HepG2 (cell line): ENCODE measurements at regions not wholly inside any gene's neighbourhood (a gene's known extent, or its start where the extent isn't known, plus 50 kb on each side); places are given as distances from the start of the nearest gene placed in this dataset.
A peak's percentile ranks its signal among the peaks of the same experiment; 100 is the strongest.

Experiments
- ATAC-seq: fragments of 200-7000 bp; cut with Tn5 transposase; 3 replicates; pipeline ENCODE4 v1.9.1; 2020; ENCODE audit warnings: mild to moderate bottlenecking, moderate library complexity
- BruUV-seq: library from RNA; stranded (reverse); fragments of 400-500 nt; replicated peaks from 2 replicates; lab custom pipeline; 2021; lab: Mats Ljungman, UMichigan
- CTCF ChIA-PET: fragments of 300-600 bp; formaldehyde crosslinking; extraction: SDS; loops from one replicate; lab custom pipeline; 2021; ENCODE audit warnings: low total read pairs, inconsistent platforms, low intra/inter-chr PET ratio; lab: Yijun Ruan, JAX
- POLR2A ChIA-PET: fragments of 350-600 bp; sonication (Branson Sonifier 250); formaldehyde crosslinking; loops from one replicate; lab custom pipeline; 2020; ENCODE audit warnings: antibody characterized with exemption, inconsistent platforms; lab: Yijun Ruan, JAX
- DNase-seq: peaks from one replicate; pipeline ENCODE4 v3.0.0-alpha.2; 2015; ENCODE audit warnings: low spot score
- FAIRE-seq: peaks from 3 replicates; lab custom pipeline; 2011; peaks lifted over from hg19 to GRCh38; lab: Jason Lieb, UNC
- H2AFZ ChIP-seq: one replicate; pipeline ENCODE4 v1.6.1; 2011; ENCODE audit warnings: low read length, inconsistent platforms
- H3K27ac ChIP-seq: fragments of 300-600 bp; 3 replicates; pipeline ENCODE4 v1.8.0; 2011; ENCODE audit warnings: mixed run types, mild to moderate bottlenecking, mixed read lengths, low read length, inconsistent platforms; ENCODE audit not compliant: insufficient read depth; ENCODE audit errors: extremely low read length
- H3K27me3 ChIP-seq, 2 experiments: fragments of 200-600 bp in 1 of 2; 2 replicates in 1 of 2; 3 replicates in 1 of 2; pipeline versions ENCODE4 v1.6.0 to v1.8.0; 2011; ENCODE audit warnings: low read length in 2 of 2, mild to moderate bottlenecking in 2 of 2, moderate library complexity in 2 of 2, inconsistent platforms in 1 of 2; ENCODE audit not compliant: insufficient read depth in 2 of 2, control insufficient read depth in 1 of 2
- H3K36me3 ChIP-seq, 2 experiments: fragments of 200-600 bp in 1 of 2; replicated peaks in 1 of 2; 2 replicates in 1 of 2; 3 replicates in 1 of 2; pipeline versions ENCODE4 v1.5.1 to v1.8.0; 2011; ENCODE audit warnings: low read length in 2 of 2, inconsistent platforms in 1 of 2; ENCODE audit not compliant: insufficient read depth in 2 of 2, control insufficient read depth in 1 of 2
- H3K4me1 ChIP-seq: 2 replicates; pipeline ENCODE4 v1.5.1; 2012; ENCODE audit warnings: low read length, inconsistent platforms; ENCODE audit not compliant: insufficient read depth
- H3K4me2 ChIP-seq: 2 replicates; pipeline ENCODE4 v1.6.0; 2011; ENCODE audit warnings: low read depth, low read length, inconsistent platforms
- H3K4me3 ChIP-seq, 3 experiments: fragments of 200-600 bp in 1 of 3; sonication (generic), shearing (Covaris generic) in 1 of 3; replicated peaks in 1 of 3; 2 replicates each; pipeline ENCODE4 v1.5.1; 2011 to 2016; ENCODE audit warnings: low read length in 3 of 3, inconsistent platforms in 2 of 3, low read depth in 2 of 3, mild to moderate bottlenecking in 2 of 3, control low read depth in 1 of 3, mixed read lengths in 1 of 3; ENCODE audit not compliant: insufficient read depth in 1 of 3
- H3K79me2 ChIP-seq: one replicate; pipeline ENCODE4 v1.6.1; 2011; ENCODE audit warnings: low read length, inconsistent platforms; ENCODE audit not compliant: insufficient read depth
- H3K9ac ChIP-seq: 2 replicates; pipeline ENCODE4 v1.6.0; 2011; ENCODE audit warnings: mild to moderate bottlenecking, low read depth, low read length, inconsistent platforms; ENCODE audit not compliant: insufficient read depth
- H3K9me3 ChIP-seq: 2 replicates; pipeline ENCODE4 v1.5.1; 2012; ENCODE audit warnings: mild to moderate bottlenecking, low read length
- H4K20me1 ChIP-seq: 2 replicates; pipeline ENCODE4 v1.6.0; 2011; ENCODE audit warnings: inconsistent platforms, mild to moderate bottlenecking, low read length, moderate library complexity; ENCODE audit not compliant: insufficient read depth
- MAFK ChIP-seq, 2 experiments: IDR thresholded peaks in 1 of 2; conservative IDR thresholded peaks in 1 of 2; 2 replicates each; pipeline ENCODE4 v1.6.1; 2011; ENCODE audit warnings: improper control_type of control experiment in 2 of 2, low read length in 2 of 2
- TAF1 ChIP-seq: sonication (generic); formaldehyde crosslinking; IDR thresholded peaks from 2 replicates; pipeline ENCODE4 v1.4.0; 2020; ENCODE audit warnings: missing genetic modification reagents
- ZNF292 ChIP-seq: sonication (generic); formaldehyde crosslinking; IDR thresholded peaks from 2 replicates; pipeline ENCODE4 v1.8.1; 2022; ENCODE audit warnings: mild to moderate bottlenecking, low read depth, missing genetic modification reagents, borderline replicate concordance
- WGBS: methylation state at CpG from one replicate; pipeline ENCODE4 v1.1.6; 2017; ENCODE audit warnings: low lambda C conversion rate; 5-methylcytosine and 5-hydroxymethylcytosine counted together
- in situ Hi-C: cut with HindIII; loops from 2 replicates; pipeline ENCODE4 v1.10.0; 2017; ENCODE audit warnings: low pct_unique_long_range_greater_than_20kb; ENCODE audit not compliant: extremely low pct_ligation_motif_present
- intact Hi-C: fragments of 100-400 bp; cut with micrococcal nuclease; formaldehyde crosslinking; loops from one replicate; pipeline ENCODE4 v1.10.0; 2022; ENCODE audit not compliant: unreplicated experiment
- TF ChIP-seq, protein P1 (sequence below): sonication (generic); formaldehyde crosslinking; IDR thresholded peaks from 2 replicates; pipeline ENCODE4 v1.5.0; 2020; ENCODE audit warnings: mild to moderate bottlenecking, missing genetic modification reagents, borderline replicate concordance

DNA sequence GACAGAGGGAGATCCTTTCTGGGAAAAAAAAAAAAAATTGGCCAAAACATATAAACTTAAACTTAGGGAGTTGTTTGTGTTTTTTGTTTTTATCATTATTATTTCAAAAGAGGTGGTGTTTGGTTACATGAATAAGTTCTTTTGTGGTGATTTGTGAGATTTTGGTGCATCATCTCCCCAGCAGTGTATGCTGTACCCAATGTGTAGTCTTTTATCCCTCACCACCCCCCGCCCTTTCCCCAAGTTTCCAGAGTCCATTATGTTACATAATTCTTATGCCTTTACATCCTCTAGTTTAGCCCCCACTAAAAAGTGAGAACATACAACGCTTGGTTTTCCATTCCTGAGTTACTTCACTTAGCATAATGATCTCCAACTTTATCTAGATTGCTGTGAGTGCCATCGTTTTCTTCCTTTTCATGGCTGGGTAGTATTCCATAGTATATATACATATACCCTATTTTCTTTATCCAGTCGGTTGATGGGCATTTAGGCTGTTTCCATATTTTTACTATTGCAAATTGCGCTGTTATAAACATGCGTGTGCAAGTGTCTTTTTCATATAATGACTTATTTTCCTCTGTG lies 148.1 kb upstream of the ZNF92 start:
- no peaks in the 10 kb centered on the region for H3K4me1 ChIP-seq
- ChIA-PET CTCF (no interaction called here), POLR2A (no interaction called here)
- in situ Hi-C loops: no loop called here
- intact Hi-C loops: no loop called here
- H3K27ac ChIP-seq: no peak overlapping the region
- H3K4me3 ChIP-seq: no peak overlapping the region
- no peak overlapping the region for H3K4me2 ChIP-seq
- 69% methylated on average over 6 of the region's 6 CpGs for WGBS
- H3K9ac ChIP-seq: no peak overlapping the region
- no peak overlapping the region for H2AFZ ChIP-seq
- DNase-seq: no peak
- H4K20me1 ChIP-seq: no peaks in the 10 kb centered on the region
- no TSS peak for BruUV-seq
- ATAC-seq: no peak
- FAIRE-seq: no peak
- TF ChIP-seq ZNF292 (no peak), TAF1 (CRISPR knock-in tag) (no peak)
- no peaks in the 10 kb centered on the region for H3K79me2 ChIP-seq
- no peaks in the 10 kb centered on the region for H3K9me3 ChIP-seq
- H3K36me3 ChIP-seq: no peaks in the 10 kb centered on the region
- H3K27me3 ChIP-seq: no peaks in the 10 kb centered on the region

DNA sequence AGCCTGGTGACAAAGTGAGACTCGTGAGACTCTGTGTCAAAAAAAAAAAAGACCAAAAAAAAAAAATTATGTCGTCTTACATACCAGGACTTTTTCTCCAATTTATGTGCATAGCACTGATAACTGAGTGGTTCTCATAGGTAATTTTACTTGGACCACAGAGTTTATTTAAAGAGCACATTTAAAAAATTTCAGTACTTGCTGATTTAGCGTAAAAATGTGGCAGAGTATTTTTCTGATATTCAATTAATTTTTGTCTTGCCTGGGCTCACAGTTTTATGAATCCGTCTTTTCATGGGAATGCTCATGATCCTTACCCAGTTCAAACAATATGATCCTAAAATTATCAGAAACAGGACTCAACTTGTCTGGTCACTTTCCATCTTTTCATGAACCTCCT lies 151.0 kb upstream of the ZNF92 start:
- H2AFZ ChIP-seq: no peak overlapping the region
- no peaks in the 10 kb centered on the region for H3K27me3 ChIP-seq
- no peaks in the 10 kb centered on the region for H3K36me3 ChIP-seq
- peaks cover 10% of the 10 kb centered on the region; the same call in 1 of the 2 replicates for H3K4me1 ChIP-seq
- CTCF ChIA-PET: no interaction called here
- no peak overlapping the region for H3K9ac ChIP-seq
- TF ChIP-seq MAFK (conservative IDR thresholded peaks at IDR 0.05 in 1 of 2, IDR thresholded peaks at IDR 0.05 in 1 of 2; ENCODE audit: low read length in 2 of 2): peak; percentile 30 to 52; a peak in 3 of 4 replicates
- TF ChIP-seq, protein P1, sequence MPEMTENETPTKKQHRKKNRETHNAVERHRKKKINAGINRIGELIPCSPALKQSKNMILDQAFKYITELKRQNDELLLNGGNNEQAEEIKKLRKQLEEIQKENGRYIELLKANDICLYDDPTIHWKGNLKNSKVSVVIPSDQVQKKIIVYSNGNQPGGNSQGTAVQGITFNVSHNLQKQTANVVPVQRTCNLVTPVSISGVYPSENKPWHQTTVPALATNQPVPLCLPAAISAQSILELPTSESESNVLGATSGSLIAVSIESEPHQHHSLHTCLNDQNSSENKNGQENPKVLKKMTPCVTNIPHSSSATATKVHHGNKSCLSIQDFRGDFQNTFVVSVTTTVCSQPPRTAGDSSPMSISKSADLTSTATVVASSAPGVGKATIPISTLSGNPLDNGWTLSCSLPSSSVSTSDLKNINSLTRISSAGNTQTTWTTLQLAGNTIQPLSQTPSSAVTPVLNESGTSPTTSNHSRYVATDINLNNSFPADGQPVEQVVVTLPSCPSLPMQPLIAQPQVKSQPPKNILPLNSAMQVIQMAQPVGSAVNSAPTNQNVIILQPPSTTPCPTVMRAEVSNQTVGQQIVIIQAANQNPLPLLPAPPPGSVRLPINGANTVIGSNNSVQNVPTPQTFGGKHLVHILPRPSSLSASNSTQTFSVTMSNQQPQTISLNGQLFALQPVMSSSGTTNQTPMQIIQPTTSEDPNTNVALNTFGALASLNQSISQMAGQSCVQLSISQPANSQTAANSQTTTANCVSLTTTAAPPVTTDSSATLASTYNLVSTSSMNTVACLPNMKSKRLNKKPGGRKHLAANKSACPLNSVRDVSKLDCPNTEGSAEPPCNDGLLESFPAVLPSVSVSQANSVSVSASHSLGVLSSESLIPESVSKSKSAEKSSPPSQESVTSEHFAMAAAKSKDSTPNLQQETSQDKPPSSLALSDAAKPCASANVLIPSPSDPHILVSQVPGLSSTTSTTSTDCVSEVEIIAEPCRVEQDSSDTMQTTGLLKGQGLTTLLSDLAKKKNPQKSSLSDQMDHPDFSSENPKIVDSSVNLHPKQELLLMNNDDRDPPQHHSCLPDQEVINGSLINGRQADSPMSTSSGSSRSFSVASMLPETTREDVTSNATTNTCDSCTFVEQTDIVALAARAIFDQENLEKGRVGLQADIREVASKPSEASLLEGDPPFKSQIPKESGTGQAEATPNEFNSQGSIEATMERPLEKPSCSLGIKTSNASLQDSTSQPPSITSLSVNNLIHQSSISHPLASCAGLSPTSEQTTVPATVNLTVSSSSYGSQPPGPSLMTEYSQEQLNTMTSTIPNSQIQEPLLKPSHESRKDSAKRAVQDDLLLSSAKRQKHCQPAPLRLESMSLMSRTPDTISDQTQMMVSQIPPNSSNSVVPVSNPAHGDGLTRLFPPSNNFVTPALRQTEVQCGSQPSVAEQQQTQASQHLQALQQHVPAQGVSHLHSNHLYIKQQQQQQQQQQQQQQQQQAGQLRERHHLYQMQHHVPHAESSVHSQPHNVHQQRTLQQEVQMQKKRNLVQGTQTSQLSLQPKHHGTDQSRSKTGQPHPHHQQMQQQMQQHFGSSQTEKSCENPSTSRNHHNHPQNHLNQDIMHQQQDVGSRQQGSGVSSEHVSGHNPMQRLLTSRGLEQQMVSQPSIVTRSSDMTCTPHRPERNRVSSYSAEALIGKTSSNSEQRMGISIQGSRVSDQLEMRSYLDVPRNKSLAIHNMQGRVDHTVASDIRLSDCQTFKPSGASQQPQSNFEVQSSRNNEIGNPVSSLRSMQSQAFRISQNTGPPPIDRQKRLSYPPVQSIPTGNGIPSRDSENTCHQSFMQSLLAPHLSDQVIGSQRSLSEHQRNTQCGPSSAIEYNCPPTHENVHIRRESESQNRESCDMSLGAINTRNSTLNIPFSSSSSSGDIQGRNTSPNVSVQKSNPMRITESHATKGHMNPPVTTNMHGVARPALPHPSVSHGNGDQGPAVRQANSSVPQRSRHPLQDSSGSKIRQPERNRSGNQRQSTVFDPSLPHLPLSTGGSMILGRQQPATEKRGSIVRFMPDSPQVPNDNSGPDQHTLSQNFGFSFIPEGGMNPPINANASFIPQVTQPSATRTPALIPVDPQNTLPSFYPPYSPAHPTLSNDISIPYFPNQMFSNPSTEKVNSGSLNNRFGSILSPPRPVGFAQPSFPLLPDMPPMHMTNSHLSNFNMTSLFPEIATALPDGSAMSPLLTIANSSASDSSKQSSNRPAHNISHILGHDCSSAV (CRISPR knock-in tag): no peak
- no peaks in the 10 kb centered on the region for H3K9me3 ChIP-seq
- no peaks in the 10 kb centered on the region for H3K79me2 ChIP-seq
- no peak overlapping the region for H3K4me2 ChIP-seq
- no peak for ATAC-seq
- intact Hi-C loops (no loop called here), in situ Hi-C loops (loop anchor here (5.0 kb wide), 1 partner anchor 80 kb away; no protein-coding TSS in a partner anchor)
- no peak overlapping the region for H3K4me3 ChIP-seq
- no peaks in the 10 kb centered on the region for H4K20me1 ChIP-seq
- no TSS peak for BruUV-seq
- POLR2A ChIA-PET: no interaction called here
- FAIRE-seq: no peak
- no peak overlapping the region for H3K27ac ChIP-seq
- no peak for DNase-seq
- 50% methylated on average over 4 of the region's 4 CpGs for WGBS
